ENCODE measurements at regions not wholly inside any gene's neighbourhood (a gene's known extent, or its start where the extent isn't known, plus 50 kb on each side); places are given as distances from the start of the nearest gene placed in this dataset.

DNA sequence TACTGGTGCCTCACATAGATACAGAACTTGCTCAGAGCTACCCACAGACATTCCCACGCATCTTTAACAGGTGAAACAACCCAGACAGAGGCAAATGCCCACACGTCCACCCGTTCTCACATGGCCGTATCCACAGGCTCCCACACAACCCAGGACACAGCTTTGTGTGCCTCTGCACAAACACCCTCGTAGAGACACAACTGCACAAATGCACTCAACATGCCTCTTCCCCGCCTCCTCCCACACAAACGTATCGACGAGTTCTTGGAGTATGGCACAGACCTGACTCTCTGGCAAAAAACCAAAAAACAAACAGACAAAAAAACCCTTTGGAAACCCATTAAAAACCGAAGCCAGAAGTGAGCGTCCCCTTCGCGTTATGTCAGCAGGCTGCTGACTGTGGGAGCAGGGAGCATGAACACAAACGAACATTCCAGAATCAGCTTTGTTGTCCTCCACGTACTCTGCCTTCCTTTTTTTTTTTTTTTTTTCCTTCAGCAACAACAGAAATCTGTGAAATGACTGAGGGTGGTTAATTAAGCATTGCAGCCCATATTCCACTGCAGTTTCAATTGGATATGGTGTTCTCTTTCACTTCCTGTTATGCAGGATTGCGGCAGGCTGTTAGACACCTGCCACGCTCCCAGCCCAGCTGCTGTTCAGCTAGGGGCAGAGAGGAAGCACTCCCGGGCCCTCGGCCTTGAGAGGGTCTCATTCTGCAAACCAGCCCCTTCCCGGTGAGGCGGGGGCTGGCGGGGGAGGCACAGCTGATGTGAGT is 313.7 kb downstream of the MAF start:
- Histone ChIP-seq H3K9me3 (no peaks in the 10 kb centered on the region; the same call in 1 of the 2 replicates), H3K36me3 (ENCODE audit: control insufficient read depth, insufficient read depth, low read length) (no peaks in the 10 kb centered on the region), H3K4me1 (no peaks in the 10 kb centered on the region), H3K27me3 (replicated peaks; ENCODE audit: control insufficient read depth, insufficient read depth, low read length) (no peaks in the 10 kb centered on the region), H3K4me3 (ENCODE audit: low read depth, low read length) (no peak overlapping the region)
- Mint-ChIP-seq H3K4me1 (ENCODE audit: low read depth, unreplicated experiment) (no peaks in the 10 kb centered on the region), H3K9me3 (ENCODE audit: unreplicated experiment) (no peaks in the 10 kb centered on the region), H3K4me3 (ENCODE audit: unreplicated experiment) (no peak overlapping the region), H3K27ac (ENCODE audit: unreplicated experiment) (no peak overlapping the region), H3K36me3 (ENCODE audit: insufficient read depth, unreplicated experiment) (no peaks in the 10 kb centered on the region), H3K27me3 (ENCODE audit: insufficient read depth, unreplicated experiment) (peaks cover 13% of the 10 kb centered on the region)
- ChIA-PET POLR2A (no interaction called here), CTCF (no interaction called here)
- DNase-seq, result no peak
- intact Hi-C loops (cut with micrococcal nuclease; ENCODE audit: unreplicated experiment), result no loop called here
- TF ChIP-seq, protein P1, sequence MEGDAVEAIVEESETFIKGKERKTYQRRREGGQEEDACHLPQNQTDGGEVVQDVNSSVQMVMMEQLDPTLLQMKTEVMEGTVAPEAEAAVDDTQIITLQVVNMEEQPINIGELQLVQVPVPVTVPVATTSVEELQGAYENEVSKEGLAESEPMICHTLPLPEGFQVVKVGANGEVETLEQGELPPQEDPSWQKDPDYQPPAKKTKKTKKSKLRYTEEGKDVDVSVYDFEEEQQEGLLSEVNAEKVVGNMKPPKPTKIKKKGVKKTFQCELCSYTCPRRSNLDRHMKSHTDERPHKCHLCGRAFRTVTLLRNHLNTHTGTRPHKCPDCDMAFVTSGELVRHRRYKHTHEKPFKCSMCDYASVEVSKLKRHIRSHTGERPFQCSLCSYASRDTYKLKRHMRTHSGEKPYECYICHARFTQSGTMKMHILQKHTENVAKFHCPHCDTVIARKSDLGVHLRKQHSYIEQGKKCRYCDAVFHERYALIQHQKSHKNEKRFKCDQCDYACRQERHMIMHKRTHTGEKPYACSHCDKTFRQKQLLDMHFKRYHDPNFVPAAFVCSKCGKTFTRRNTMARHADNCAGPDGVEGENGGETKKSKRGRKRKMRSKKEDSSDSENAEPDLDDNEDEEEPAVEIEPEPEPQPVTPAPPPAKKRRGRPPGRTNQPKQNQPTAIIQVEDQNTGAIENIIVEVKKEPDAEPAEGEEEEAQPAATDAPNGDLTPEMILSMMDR (IDR thresholded peaks at IDR 0.05; ENCODE audit: insufficient read depth in 1 of 2, low read depth in 1 of 2, low read length in 1 of 2, severe bottlenecking in 1 of 2, unreplicated experiment in 1 of 2), result no peak
- BruUV-seq (replicated peaks), result no TSS peak

DNA sequence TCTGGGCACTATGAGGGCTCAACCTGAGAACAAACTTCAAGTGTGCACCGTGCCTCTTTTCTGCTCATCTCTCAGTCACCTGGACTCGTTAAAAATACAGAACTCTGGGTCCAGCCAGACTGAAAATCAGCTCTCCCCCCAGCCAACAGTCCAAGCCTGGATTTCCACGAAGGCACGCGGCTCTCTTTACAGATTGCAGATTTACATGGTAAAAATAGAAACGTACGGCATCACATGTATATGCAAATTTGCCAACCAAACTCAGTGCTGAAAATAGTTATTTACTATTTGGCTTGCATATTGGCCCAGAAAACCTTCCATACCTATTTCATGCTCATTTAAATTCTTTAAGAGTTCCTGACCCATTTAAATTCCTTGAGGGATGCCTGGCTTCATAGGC is 315.8 kb downstream of the MAF start:
- no peaks in the 10 kb centered on the region for H3K9me3 Mint-ChIP-seq (ENCODE audit: unreplicated experiment)
- Histone ChIP-seq H3K36me3 (ENCODE audit: control insufficient read depth, insufficient read depth, low read length) (no peaks in the 10 kb centered on the region), H3K9me3 (no peaks in the 10 kb centered on the region; the same call in 1 of the 2 replicates), H3K4me1 (no peaks in the 10 kb centered on the region), H3K4me3 (ENCODE audit: low read depth, low read length) (no peak overlapping the region), H3K27me3 (replicated peaks; ENCODE audit: control insufficient read depth, insufficient read depth, low read length) (no peaks in the 10 kb centered on the region)
- peaks cover 19% of the 10 kb centered on the region for H3K27me3 Mint-ChIP-seq (ENCODE audit: insufficient read depth, unreplicated experiment)
- no peaks in the 10 kb centered on the region for H3K4me1 Mint-ChIP-seq (ENCODE audit: low read depth, unreplicated experiment)
- intact Hi-C loops (cut with micrococcal nuclease; ENCODE audit: unreplicated experiment), result no loop called here
- TF ChIP-seq, protein P1 (IDR thresholded peaks at IDR 0.05; ENCODE audit: insufficient read depth in 1 of 2, low read depth in 1 of 2, low read length in 1 of 2, severe bottlenecking in 1 of 2, unreplicated experiment in 1 of 2), result no peak
- H3K4me3 Mint-ChIP-seq (ENCODE audit: unreplicated experiment), result no peak overlapping the region
- no peak overlapping the region for H3K27ac Mint-ChIP-seq (ENCODE audit: unreplicated experiment)
- DNase-seq, result no peak
- no TSS peak for BruUV-seq (replicated peaks)
- CTCF ChIA-PET, result interaction anchor here (0.6 kb wide), 1 partner anchor 21 kb away, joined by 3 read pairs; no protein-coding TSS in a partner anchor
- H3K36me3 Mint-ChIP-seq (ENCODE audit: insufficient read depth, unreplicated experiment), result no peaks in the 10 kb centered on the region
- POLR2A ChIA-PET, result no interaction called here

DNA sequence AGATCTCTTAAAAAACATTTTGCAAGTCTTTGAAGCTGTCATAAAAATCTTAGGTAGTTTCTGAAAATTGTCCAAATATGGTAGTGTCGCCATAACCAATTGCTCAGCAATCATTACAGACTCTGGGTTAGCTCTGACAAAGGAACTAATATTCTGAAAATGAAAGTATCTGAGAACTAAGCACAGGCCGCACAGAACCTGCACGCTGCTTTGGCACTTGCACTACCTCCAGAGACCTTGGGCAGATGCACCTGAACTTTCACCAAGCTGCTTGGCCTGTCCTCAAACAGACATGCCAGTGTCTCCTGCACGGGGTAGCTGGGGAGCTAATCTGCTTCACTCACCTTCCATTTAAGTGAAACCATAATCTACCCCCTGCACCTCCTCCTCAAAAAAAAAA is 317.0 kb downstream of the MAF start:
- POLR2A ChIA-PET, result no interaction called here
- Histone ChIP-seq H3K27me3 (replicated peaks; ENCODE audit: control insufficient read depth, insufficient read depth, low read length) (no peaks in the 10 kb centered on the region), H3K9me3 (no peaks in the 10 kb centered on the region; the same call in 1 of the 2 replicates), H3K4me3 (ENCODE audit: low read depth, low read length) (no peak overlapping the region), H3K4me1 (no peaks in the 10 kb centered on the region), H3K36me3 (ENCODE audit: control insufficient read depth, insufficient read depth, low read length) (no peaks in the 10 kb centered on the region)
- Mint-ChIP-seq H3K4me1 (ENCODE audit: low read depth, unreplicated experiment) (no peaks in the 10 kb centered on the region), H3K36me3 (ENCODE audit: insufficient read depth, unreplicated experiment) (no peaks in the 10 kb centered on the region), H3K27me3 (ENCODE audit: insufficient read depth, unreplicated experiment) (peaks cover 22% of the 10 kb centered on the region), H3K27ac (ENCODE audit: unreplicated experiment) (no peak overlapping the region), H3K4me3 (ENCODE audit: unreplicated experiment) (no peak overlapping the region), H3K9me3 (ENCODE audit: unreplicated experiment) (no peaks in the 10 kb centered on the region)
- TF ChIP-seq, protein P1 (IDR thresholded peaks at IDR 0.05; ENCODE audit: insufficient read depth in 1 of 2, low read depth in 1 of 2, low read length in 1 of 2, severe bottlenecking in 1 of 2, unreplicated experiment in 1 of 2), result no peak
- no peak for DNase-seq
- BruUV-seq (replicated peaks), result no TSS peak
- CTCF ChIA-PET, result no interaction called here
- intact Hi-C loops (cut with micrococcal nuclease; ENCODE audit: unreplicated experiment), result no loop called here
